ENCODE measurements at regions not wholly inside any gene's neighbourhood (a gene's known extent, or its start where the extent isn't known, plus 50 kb on each side); places are given as distances from the start of the nearest gene placed in this dataset.
A peak's percentile ranks its signal among the peaks of the same experiment; 100 is the strongest.

GRCh38 chr2:173649527-173650219 is 295.0 kb downstream of the CDCA7 start:
- DNase-seq = no peak

GRCh38 chr2:173651891-173652290 is 297.2 kb downstream of the CDCA7 start:
- no peak for DNase-seq

GRCh38 chr2:173652311-173652710 is 297.6 kb downstream of the CDCA7 start:
- no peak for DNase-seq

GRCh38 chr2:173652767-173653431 is 298.2 kb downstream of the CDCA7 start:
- DNase-seq = no peak

GRCh38 chr2:173653432-173653805 is 298.7 kb downstream of the CDCA7 start:
- no peak for DNase-seq

DNA sequence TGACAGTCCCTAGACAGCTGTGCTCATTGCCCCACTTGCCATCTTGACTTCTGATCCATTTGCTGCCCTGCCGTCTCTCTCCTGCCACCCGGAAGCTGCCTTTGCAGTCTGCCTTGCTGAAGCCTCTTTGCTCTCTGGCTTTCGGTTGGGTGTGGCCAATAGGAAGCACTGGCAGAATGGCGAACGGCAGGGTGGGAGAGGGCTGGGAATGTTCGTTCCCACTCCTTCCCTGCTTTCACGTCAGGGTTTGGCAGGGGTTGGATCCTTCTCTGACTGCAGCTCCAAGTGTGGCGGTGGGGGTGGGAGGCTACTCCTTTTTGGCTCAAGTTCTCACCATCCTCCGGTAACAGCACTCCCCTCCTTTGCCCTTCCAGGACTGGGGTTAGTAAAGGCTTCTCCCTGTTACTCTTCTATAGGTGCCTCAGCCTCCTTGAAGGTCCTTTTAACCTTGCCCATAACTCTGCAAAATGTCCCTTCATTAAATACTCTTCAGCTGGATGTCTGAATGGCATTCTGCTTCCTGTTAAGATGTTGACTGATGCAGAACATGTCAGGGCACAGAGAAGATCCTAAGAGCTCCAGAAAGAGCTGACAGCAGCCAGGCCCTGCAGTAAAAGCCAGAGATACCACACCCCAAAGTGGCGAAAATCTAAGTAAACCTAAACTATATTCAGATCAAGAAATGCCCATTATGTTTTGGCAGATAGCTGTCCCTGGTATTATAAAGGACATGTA is 299.7 kb downstream of the CDCA7 start:
- DNase-seq = no peak

DNA sequence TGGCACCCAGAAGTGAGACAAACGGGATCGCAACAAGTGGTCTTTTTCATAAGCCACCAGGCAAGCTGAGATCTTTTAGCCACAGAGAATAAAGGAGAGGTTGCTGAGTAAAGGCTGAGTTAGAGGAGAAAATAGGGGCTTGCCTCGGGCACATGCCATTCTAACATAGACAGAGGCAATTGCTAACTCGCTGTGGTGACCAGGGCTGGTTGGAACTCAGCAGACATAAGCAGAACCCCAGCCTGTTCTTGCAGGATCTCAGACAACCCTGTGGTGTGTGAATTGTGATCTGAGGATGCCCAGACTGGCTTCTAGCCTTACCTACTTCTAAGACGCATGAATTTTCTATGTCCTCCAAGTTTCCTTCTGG is 300.2 kb downstream of the CDCA7 start:
- no peak for DNase-seq

GRCh38 chr2:173656086-173656485 is 301.4 kb downstream of the CDCA7 start:
- DNase-seq = no peak

- no peak for DNase-seq
Observed at GRCh38 chr2:173657996-173658717, 303.5 kb downstream of the CDCA7 start.

DNA sequence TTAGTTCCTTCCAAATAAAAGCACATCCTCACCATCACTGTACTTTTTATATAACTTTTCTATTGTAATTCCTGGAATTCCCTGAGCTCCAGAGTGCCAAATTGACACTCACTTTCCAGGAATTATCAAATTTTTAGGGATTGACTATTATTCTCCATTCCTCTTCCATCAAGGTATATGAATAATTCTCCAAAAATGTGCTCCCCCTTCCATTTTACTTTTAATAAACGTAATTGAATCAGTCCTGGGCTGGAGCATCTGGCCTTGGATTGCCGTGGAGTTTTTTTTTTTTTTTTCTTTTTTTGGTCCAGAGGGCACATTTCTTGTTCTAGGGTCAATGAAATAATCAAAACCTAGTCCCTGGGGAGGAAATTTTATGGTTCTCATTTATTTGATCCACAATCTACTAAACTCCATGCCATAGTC is 304.3 kb downstream of the CDCA7 start:
- no peak for DNase-seq

GRCh38 chr2:173659509-173659908 is 304.8 kb downstream of the CDCA7 start:
- DNase-seq = no peak

GRCh38 chr2:173661586-173661985 is 303.6 kb downstream of the SP3 start:
- DNase-seq = no peak

GRCh38 chr2:173663353-173663752 is 301.8 kb downstream of the SP3 start:
- DNase-seq = no peak

DNA sequence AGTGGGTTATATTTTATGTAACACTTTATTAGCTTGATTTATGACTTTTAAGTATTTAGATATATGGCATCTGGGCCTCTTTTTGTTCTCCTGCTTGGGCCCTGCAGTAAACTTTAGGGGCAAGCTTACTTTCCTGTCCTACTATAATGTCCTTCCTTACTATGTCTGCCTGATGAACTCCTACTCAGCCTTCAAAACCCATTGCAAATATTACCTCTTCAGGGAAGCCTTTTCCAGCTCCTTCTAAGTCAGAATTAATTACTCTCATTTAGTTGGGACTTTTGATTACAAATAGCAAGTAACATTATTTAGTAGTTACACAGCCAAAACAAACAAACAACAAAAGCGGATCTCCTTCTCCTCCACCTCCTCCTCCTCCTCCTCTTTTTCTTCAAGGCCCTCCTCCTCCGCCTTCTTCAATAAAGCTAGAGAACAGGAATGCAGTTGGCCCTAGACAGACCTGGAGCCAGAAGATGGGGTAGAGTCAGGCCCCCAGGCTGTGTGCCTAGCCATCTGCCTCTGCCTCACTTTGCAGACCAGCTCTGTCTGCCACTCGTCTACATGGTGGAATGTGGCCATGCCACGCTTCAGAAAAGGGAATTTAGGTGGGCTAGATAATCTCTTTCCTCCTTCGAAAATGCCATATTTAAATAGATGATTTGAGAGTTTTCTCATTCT is 301.2 kb downstream of the SP3 start:
- no peak for DNase-seq

- peak in 1 of 2 experiments; percentile 30 for DNase-seq
Observed at GRCh38 chr2:173664513-173664910, 300.7 kb downstream of the SP3 start.

DNA sequence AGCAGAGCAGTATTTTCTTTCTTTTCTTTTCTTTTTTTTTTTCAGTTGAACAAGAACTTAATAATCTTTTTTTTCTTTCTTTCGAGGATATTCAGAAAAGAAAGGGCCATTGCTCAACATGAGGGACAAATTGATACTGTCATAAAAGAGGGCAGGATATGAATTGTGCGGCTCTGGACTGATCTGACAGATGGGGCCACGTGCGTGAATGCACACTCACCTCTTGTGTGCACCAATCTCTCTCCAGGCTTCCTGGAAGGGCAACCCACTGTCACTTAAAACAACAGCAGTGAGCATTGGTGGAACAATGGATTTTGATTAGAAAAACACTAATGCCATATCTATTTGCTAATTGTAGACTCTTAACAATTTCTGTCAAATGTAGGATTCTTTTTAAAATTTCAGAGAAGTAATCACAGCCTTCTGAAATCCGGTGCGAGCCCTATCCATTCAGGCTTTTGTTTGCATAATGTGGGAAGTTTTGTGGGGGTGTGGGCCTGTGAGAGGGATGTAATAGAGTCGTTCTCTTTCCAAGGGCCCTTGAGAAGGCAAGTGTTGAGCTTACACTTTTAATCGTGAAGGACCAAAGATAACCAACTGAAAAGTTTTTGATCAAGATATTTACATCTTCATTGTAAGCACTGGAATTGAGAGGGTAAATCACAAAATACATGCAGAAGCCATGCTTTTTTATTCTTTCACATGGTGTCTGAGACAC is 298.8 kb downstream of the SP3 start:
- DNase-seq = peak in 1 of 2 experiments; percentile 55

GRCh38 chr2:173667014-173667413 is 298.2 kb downstream of the SP3 start:
- no peak for DNase-seq

DNA sequence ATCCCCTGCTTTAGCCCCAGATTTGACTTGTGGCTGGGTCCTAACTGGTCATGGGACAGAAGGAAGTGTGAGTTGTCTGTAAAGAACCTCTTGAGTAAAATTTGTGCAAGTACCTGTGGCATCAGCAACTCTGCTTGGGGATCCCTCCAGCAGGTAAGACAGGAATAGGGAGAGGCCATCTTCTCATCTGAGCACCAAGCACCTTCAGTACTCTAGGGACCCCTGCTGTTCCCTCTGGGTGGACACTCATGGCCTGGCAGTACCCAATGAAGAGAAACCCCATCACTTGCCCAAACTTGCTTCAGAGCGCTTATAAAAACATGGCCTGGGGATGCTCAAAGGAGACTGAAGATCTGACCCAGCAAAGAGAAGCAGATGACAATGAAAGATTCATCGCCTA is 297.8 kb downstream of the SP3 start:
- DNase-seq = no peak

GRCh38 chr2:173669271-173669853 is 295.8 kb downstream of the SP3 start:
- DNase-seq = no peak

GRCh38 chr2:173669888-173670287 is 295.3 kb downstream of the SP3 start:
- no peak for DNase-seq

DNA sequence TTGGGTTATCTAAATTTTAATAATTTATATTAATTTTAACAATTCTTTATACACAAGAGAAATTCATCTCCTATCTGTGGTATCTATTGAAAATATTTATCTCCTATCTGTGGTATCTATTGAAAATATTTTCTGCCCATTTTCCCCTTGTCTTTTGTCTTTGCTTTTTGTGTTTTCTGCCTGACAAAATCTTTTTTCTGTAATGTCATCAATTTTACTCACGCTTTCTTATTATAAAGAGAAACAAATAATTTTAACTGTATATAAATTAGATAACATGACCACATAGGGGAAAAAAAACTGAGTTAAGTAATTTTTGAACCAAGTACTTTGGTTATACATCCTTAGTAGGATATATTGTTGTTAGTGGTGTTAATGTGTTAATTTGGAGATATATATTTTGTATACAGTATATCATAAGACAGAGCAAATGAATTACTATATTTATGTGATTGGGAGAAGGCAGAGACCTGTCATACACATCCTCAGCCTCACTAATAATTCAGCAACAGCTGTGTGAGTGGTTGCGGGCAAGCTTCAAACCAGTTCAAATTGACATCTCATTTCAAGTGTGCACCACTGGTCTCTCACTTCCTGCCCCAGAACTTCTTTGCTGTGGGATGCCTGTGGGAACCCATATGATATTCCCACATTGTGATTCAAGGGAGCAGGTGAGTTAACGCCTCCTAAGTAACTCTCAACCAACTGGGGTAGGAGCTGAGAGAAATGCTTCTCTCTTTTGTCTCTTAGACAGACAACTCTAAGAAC is 292.4 kb downstream of the SP3 start:
- peak in 1 of 2 experiments; percentile 10 for DNase-seq
